SW480 (cell line): ENCODE measurements at regions not wholly inside any gene's neighbourhood (a gene's known extent, or its start where the extent isn't known, plus 50 kb on each side); places are given as distances from the start of the nearest gene placed in this dataset.

Source experiments
- DNase-seq: peaks from one replicate; pipeline ENCODE4 v3.0.0-alpha.2; 2016; ENCODE audit warnings: low spot score

DNA sequence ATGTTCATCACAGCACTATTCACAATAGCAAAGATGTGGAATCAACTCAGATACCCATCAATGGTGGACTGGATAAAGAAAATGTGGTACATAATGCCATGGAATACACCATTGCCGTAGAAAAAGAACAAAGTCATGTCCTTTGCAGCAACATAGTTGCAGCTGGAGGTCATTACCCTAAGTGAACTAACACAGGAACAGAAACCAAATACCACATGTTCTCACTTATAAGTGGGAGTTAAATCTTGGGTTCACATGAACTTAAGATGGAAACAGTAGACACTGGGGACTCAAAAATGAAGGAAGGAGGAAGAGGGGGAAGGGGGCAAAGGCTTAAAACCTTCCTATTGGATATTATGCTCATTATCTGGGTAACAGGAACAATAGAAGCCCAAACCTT lies 228.1 kb upstream of the RAB6C start:
- no peak for DNase-seq

DNA sequence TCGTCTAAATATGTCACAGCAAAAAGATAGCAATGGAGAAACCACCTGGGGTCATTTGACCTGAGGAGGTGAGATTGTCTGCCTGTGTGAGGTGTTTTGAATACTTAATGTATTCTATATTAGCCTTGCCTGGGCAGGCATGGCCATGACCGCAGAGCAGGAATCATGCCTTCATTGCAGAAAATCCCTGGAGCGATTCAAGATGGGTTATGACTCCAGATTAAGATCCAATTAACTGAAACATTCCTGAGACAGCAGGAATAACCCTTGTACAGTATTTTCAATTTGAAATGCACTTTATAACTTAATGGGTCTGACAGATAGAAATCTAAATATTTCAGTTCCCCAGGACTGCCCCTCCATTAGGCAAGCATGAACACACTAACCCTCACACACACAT lies 227.3 kb upstream of the RAB6C start:
- DNase-seq = no peak

DNA sequence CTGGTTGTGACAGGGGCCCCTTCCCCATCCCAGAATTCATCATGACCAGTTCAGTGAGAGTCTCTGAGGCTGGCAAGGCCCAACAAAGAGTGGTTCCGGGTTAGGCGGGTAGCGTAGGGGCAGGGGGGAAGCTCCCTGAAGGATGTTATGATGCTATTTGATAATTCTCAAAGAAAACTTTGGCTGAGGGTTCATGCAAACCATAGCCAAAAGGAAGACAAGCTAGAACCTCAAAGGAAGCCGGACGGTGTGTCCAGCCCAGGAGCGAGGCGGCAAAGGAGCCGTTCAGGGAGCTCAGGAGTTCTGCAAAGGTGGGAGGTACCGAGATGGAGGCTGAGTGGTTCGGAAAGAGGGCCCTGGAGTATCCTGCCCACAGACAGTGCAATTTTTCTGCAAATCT lies 226.8 kb upstream of the RAB6C start:
- DNase-seq = no peak

DNA sequence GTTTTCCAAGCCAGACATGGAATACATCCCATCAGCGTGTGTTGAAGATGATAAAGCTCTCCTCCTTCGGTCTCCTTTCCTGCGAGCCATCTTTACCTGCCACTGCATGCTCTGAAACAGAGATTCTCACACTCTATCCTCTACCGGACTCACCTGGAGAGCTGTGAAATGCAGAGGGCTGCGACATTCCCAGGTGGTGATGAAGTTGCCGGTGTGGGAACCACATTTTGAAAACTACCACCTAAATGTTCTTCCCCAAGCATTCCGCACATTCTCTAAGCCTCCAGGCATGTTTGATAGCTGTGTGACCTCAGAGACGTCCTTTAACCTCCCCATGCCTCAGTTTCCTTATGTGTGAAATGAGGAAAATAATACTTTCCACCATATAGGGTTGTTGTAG lies 226.2 kb upstream of the RAB6C start:
- DNase-seq = no peak

DNA sequence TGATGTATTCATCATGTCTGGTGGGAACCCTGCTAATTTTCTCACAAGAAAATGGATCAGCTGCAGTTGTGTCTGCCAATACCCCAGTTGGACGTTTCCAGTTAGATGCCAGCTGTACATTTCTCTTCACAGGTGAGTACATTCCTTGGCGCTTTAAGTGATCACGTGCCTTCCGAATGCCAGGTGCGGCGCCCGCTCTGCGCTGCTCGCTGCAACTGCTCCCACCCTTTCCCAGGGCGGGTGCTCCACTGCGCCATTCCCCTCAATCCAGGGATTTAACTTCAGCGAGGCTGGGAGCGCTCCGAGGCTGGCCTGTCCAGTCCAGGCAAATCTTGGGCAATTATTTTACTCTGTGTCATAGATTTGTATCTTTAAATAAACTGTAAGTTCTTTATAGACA lies 225.0 kb upstream of the RAB6C start:
- DNase-seq = no peak

DNA sequence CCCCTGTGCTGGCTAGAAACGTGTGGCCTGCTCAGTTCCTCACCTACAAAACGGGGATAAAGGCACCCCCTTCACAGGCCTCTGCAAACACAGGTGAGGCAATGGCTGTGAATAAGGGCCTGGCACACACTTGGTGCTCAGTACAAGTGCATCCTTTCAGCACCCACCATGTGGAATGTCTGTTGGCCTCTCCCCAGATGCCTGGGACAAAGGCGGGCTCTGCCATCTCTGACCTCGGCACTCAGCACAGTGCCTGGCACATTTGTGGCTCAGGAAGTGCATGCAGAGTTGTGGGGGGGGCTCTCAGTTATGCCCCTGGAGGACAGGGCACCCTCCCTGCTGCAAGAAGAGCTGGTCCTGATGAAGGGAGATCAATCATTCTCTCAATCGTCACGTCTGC lies 224.6 kb upstream of the RAB6C start:
- DNase-seq = no peak

DNA sequence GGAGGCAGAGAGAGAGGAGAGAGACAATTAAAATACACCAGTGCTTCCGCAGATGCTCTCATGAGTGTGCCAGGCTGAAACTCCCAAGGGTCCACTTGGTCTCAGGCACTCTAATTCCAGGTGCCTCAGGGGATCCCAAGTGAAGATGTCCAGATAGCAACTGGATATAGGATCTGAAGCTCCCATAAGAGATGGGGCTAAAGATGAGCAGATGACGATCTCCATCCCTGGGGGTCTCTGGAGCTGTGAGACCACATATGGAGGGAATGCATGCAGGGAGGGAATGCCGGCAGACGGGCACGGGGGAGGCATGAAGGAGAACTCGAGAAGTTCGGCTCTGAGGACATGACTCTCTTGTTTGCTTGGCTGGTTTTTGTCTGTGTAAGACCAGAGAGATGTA lies 223.7 kb upstream of the RAB6C start:
- DNase-seq = no peak

DNA sequence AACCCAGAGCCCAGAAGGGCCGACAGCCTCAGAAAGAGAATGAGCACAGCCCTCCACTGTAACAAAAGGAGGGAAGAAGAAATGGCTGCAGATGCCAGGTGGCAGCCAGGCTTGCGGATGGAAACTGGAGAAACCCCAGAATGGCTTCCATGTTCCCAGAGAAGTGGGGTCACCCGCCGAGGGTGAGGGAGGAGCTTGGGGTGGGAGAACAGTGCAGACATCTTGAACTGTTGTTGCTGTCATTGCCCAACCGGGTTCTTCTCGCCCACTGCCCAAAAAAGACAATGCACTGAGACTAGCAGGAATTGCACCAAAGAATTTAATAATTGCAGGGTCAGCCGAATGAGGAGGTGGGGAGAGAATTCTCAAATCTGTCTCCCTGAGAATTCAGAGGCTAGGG lies 223.2 kb upstream of the RAB6C start:
- no peak for DNase-seq

DNA sequence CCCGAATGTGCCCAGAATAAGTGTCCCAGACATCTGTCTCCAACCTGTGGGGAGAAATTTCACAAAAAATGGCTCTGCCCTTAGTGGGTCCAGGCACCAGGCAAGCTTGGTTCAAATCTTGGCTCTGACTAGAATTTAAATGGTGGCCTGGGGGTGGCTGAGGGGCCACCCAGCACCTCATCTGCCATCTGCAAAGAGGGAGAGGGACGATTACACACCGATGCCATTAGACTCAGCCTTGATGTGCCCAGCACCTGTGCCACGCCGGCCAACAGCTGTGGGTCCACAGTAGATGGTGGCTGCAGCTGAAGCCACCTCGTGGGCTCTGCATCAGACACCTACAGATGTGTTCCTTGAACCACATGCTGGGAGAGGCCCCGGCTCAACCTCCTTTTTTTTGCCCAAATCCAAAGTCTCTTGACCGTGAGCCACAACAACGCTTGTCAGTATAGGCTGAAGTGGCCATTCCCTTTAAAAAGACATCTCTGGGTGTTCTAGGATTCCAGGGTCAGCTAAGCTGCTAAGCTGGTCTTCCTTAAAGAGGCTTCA lies 222.0 kb upstream of the RAB6C start:
- no peak for DNase-seq

DNA sequence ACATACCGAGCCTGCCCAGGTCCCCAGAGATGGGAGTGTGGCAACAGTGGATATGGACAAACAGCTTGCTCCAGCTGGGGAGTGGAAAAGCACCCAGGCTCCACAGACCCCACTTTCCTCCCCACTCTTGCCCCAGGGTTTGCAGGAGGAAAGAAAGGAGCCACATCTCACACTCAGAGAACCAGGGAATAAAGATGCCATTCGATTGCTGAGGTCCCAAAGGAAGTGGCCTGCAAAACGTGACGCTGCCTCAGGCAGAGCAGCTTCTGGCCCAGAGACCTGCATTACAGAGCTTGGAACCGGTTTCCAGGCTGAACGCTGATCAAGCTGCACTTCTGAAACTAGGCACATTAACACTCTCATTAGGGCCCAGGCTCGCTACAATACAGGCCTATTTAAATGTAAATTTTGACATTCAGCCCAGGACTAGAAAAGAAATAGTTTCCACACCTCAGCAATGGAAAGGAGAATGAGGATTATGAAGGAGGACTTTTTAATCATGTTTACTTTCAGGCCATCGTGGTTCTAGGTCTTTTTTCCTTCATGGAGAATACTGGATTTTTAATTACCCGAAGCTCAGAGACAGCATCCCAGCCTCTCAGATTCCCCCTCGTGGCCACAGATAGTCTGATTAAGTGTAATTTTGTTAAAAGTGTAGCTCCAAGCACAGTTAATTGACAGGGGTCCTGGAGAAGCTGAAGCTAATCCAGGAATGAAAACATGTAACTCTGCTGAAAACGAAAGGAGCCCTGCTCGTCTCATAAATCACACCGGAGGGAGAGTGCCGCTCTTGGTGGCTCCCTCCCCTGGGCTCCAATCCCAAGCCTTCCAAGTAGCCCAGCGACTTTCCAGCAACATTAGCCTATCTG lies 221.3 kb upstream of the RAB6C start:
- DNase-seq = no peak

DNA sequence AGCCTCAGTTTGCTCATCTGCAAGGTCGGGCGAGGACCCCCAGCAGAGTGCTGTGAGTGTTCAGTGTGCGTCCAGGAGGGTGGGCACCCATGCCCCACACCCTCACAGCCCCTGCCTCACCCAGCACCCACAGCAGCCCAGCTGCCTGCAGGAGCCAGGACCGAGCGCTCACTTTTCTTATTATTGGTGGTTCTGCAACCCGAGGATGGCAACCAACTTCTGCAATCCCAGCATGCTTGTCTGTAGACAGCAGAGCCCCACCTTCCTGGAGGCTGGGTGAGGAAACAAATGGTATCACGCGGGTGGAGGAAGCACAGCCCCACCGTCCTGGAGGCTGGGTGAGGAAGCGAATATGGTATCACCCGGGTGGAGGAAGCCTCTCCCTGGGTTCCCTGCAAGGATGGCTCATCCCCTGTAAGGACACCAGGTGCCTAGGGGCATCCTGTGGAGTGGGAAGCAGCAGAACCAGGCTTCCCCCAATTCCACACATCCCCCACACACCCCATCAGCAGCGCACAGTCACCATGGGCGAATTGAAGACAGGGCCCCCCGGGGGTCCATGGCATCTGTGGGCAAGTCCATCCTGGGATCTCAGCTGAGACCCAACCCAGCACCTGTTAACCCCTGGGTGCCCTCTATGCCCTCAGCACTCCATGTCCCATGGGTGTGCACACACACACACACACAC lies 220.5 kb upstream of the RAB6C start:
- DNase-seq = no peak

DNA sequence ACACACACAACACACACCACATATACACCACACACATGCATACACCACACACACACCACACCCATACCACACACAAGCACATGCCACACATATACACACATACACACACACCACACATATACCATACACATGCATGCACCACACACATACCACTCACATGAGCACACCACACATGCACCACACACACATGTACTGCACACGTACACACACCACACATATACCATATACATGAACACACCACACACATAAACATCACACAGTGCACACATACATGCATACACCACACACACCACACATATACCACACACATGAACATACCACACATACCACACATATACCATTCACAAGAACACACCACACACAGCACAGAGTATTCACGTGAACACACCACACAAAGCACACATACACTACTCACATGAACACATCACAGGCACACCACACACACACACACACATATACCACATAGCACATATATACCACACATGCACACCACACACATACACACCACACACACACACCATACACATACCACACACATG lies 219.9 kb upstream of the RAB6C start:
- DNase-seq = no peak

DNA sequence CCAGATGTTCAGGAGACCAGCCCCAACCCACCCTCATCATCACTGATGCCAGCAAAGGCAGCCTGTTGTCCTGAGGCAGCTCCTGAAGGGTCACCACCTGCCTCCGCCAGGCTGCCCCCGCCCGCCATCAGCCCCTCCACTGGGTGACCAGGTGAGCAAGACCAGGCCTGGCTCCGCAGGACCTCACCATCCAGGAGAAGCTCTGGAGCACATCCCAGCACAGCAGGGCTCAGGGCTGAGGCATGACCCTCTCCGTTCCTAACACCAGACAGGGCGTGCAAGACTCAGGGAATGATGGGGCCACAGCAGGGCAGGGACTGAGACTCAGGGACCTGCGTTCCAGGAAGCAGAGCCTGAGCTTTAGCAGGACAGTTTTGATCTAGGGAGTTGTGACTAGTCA lies 218.8 kb upstream of the RAB6C start:
- no peak for DNase-seq

DNA sequence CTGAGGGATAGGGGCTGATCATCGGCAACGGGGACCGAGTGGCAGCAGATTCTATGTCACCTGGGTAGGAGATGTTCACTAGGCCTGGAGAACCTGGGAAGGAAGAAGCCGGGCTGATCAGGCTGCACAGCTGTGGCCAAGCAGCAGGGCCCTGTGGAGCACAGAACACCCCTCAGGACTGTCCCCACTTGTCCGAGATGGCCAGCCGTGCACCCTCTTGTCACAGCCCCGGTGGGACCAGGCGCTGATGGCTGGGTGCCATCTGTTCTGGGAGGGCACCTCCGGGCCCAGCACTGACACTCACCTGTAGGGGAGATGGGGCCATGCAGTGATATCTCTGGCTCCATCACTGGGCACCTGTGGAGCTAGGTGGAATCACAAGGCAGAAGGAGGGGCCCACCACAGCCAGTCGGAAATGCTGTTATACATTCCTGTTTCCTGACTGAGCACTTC lies 217.9 kb upstream of the RAB6C start:
- no peak for DNase-seq

DNA sequence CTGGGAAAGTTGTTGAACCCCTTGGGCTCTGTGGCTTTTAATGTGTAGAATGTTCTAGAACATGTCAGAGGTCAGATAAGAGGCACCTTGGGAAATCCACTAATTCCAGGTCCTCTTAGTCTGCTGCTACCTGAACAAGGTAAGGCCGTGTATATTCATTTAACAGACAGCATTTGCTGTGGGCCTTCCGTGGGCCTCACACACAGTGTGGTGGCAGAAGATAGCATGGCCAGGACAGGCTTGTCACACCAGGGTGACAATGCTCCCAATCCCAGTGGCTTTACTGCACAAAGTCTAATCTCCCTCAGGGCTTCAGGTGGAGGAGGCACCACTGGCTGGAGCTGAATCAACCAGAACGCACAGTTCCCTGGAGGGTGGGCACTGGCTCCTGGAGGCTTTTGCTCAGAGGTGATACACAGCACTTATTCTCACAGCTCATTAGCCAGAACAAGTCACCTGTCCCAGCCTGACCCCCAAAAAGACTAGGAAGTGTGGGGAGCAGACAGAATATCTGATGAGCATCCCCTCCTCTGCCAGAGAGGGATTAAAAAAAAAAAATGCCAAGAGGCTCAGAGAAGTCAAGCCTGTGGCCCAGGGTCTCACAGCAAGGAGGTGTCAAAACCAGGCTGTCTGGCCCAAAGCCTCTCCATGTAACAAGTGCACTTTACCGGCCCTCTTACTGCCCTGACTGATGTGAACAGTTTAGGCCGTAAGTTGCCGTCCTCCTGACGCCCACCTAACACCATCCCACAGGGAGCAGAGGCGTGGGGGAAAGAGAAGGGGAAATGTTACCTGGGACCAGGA lies 216.9 kb upstream of the RAB6C start:
- no peak for DNase-seq

DNA sequence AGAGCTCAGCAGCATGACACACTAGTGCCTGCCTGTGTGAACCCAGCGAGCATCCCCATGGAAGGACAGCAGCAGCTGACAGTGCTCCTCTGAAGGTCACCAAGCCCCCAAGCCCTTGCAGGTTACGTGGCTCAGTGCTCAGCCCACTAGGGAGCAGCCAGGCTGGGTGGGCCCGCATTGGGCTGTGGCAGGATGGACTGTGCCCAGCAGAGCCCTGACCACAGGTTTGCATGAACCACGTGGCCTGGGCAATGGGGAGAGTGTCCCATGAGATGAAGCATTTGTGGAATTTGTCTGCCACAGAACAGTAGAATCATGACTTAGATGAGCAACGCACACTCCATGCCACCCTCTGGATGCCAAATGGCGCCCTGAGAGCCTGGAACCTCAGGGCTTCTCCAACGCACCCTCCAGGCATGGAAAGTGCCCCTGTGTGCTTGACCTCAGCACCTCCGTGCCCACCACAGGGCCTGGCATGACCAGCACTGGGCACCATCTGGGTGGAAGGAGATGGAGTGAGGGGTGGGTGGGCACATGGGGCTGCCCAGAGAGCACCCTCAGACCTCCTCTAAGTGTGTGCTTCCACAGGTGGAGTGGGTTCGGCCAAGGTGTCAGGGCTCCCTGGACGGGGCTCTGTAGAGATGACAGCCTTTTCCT lies 216.1 kb upstream of the RAB6C start:
- DNase-seq = no peak

DNA sequence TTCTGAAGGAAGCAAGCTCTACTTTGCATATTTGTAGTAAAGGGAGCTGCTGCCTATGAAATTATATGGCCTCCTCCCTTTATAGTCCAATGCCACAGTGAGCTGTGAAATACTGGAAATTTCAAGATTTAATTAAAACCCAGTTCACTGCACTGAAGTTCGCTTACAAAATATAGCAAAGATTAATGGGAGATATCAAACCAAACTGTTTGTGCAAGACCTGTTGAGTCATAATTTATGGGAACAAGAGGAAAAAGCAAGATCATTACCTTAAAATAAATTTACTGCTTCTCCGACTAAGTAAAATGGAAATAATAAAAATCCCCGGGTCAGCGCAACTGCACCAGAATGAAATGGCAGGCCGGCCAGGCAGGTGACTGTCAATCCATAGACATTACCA lies 215.5 kb upstream of the RAB6C start:
- DNase-seq = no peak

DNA sequence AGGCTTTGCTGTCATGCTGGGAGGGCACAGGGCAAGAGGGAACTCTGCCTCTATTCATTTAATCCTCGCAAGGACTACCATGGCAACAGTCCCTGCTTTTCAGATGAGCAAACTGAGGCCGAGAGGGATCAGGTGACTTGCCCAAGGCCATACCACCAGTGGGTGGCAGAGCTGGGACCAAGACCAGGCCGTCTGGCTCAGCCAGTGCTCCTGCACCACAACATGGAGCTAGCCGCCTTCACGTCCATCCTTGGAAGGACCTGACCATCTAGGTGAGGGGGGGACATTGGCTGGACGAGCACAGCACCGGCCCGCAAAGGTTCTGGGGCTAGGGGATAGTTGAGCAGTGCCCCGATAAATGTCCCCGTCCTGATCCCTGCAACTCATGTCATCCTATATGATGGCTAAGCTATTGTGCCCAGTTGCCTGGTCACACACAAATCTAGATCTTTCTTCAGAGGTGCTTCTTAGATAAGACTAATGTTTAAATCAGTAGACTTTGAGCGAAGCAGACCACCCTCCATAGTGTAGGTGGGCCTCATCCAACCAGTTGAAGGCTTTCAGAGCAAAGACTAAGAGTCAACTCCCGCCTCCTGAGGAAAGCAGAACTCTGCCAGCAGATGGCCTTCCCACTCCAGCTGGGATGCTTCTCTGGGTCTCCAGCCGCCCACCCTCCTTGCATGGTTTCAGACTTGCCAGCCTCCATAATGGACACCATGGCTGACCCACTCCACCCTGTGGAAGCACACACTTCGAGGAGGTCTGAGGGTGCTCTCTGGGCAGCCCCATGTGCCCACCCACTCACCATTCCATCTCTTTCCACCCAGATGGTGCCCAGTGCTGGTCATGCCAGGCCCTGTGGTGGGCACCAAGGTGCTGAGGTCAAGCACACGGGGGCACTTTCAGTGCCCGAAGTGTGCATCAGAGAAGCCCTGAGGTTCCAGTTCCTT lies 214.8 kb upstream of the RAB6C start:
- DNase-seq = no peak

DNA sequence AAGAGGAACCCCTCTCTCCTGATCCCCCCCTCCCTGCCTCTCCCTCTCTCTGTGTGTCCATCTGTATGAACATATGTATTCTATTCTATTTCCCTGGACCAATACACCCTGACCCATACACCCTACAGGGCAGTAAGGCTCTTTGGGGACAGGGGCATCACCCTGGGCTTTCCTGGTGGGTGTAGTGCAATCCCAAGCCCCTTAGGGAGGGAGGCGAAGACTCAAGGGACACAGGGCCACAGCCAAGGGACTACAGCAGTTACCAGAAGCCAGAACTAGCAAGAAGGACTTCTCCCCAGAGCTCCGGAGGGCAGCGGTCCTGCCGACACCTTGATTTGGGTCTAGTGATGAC lies 214.2 kb upstream of the RAB6C start:
- no peak for DNase-seq

DNA sequence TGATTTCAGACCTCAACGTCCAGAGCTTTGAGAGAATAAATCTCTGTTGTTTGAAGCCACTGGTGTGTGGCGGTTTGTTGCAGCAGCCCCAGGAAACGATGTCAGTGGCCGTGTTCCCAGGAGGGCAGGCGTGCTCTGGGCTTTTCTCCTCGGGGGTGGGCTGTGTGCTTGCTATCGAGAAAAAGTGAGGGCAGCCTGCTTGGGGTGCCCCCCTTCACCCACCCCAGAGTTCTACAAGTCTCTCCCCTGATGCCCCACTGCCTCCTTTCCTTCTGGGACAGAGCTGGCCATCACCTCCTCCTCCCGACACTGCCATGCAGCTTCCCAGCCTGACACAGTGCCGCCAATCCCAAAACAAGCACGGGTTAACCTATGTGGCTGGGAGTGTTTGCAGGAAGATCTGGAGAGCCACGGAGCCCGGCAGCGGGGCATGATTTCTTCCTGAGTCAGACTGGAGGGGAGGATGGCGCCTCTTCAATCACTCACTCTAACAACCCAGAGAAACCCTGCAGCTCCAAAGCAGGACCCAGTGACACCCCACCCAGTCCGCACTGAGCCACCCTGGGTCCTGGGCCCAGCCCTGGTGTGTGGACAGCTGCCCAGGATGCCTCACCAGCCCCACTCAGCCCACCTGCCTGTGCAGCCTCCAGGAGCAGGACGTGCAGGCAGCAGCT lies 213.7 kb upstream of the RAB6C start:
- DNase-seq = no peak
